NT2/D1 (cell line): ENCODE measurements at regions not wholly inside any gene's neighbourhood (a gene's known extent, or its start where the extent isn't known, plus 50 kb on each side); places are given as distances from the start of the nearest gene placed in this dataset.

Experiments
- SUZ12 ChIP-seq: IDR thresholded peaks from 2 replicates; pipeline ENCODE4 v1.6.1; 2011; ENCODE audit not compliant: insufficient read length, insufficient read depth; ENCODE audit errors: extremely low read depth
- YY1 ChIP-seq: IDR thresholded peaks from 2 replicates; pipeline ENCODE4 v1.6.1; 2011; ENCODE audit not compliant: insufficient read length, insufficient read depth
- ZNF274 ChIP-seq: IDR thresholded peaks from 2 replicates; pipeline ENCODE4 v1.6.1; 2011; ENCODE audit warnings: mild to moderate bottlenecking, low read depth, low read length

- TF ChIP-seq SUZ12 (no peak), YY1 (no peak), ZNF274 (no peak)
Measured at GRCh38 chr11:91560434-91560833, 664.2 kb upstream of the FAT3 start.
